GM23338 (cell line): ENCODE measurements at regions not wholly inside any gene's neighbourhood (a gene's known extent, or its start where the extent isn't known, plus 50 kb on each side); places are given as distances from the start of the nearest gene placed in this dataset.

ENCODE experiments used
- ATAC-seq: fragments of 200-7000 bp; cut with Tn5 transposase; 3 replicates; pipeline ENCODE4 v1.9.1; 2020
- DNase-seq: peaks from one replicate; pipeline ENCODE4 v3.0.0-alpha.2; 2015; ENCODE audit warnings: low spot score
- H2AFZ ChIP-seq: fragments of 200-600 bp; sonication (generic); 2 replicates; pipeline ENCODE4 v1.8.0; 2016; ENCODE audit warnings: antibody characterized with exemption, mild to moderate bottlenecking, moderate library complexity
- H3F3A ChIP-seq: fragments of 200-600 bp; sonication (generic); replicated peaks from 2 replicates; pipeline ENCODE4 v1.8.0; 2017; ENCODE audit warnings: antibody characterized with exemption, mixed run types, low read depth
- H3K27ac ChIP-seq: fragments of 200-600 bp; sonication (generic); 2 replicates; pipeline ENCODE4 v1.6.1; 2016; ENCODE audit warnings: low read depth
- H3K27me3 ChIP-seq: fragments of 200-600 bp; sonication (generic); 2 replicates; pipeline ENCODE4 v1.8.0; 2016; ENCODE audit warnings: mild to moderate bottlenecking, mixed run types, moderate library complexity; ENCODE audit not compliant: insufficient read depth
- H3K36me3 ChIP-seq: fragments of 200-600 bp; sonication (generic); 2 replicates; pipeline ENCODE4 v1.8.0; 2016; ENCODE audit warnings: mild to moderate bottlenecking; ENCODE audit not compliant: insufficient read depth
- H3K4me1 ChIP-seq: fragments of 200-600 bp; sonication (generic); 2 replicates; pipeline ENCODE4 v1.8.0; 2016; ENCODE audit warnings: mild to moderate bottlenecking, moderate library complexity; ENCODE audit not compliant: insufficient read depth
- H3K4me2 ChIP-seq: fragments of 200-600 bp; sonication (generic); 2 replicates; pipeline ENCODE4 v1.7.1; 2017; ENCODE audit warnings: mixed run types
- H3K4me3 ChIP-seq: fragments of 200-600 bp; sonication (generic); 2 replicates; pipeline ENCODE4 v1.6.1; 2016; ENCODE audit warnings: mixed run types
- H3K79me2 ChIP-seq: fragments of 200-600 bp; sonication (generic); replicated peaks from 2 replicates; pipeline ENCODE4 v1.8.0; 2017; ENCODE audit warnings: mild to moderate bottlenecking; ENCODE audit not compliant: insufficient read depth
- H3K9me2 ChIP-seq: fragments of 200-600 bp; sonication (generic); 2 replicates; pipeline ENCODE4 v1.8.0; 2017; ENCODE audit not compliant: insufficient read depth
- H4K20me1 ChIP-seq: fragments of 200-600 bp; sonication (generic); replicated peaks from 2 replicates; pipeline ENCODE4 v1.8.0; 2017; ENCODE audit warnings: mild to moderate bottlenecking; ENCODE audit not compliant: insufficient read depth
- H3K27ac Mint-ChIP-seq: 2 replicates; pipeline ENCODE4 v1.8.0; 2020; ENCODE audit warnings: inconsistent platforms, mild to moderate bottlenecking, moderate library complexity, mixed read lengths
- H3K27me3 Mint-ChIP-seq: 3 replicates; pipeline ENCODE4 v1.8.0; 2022; ENCODE audit warnings: low read depth, mild to moderate bottlenecking, moderate library complexity, mixed read lengths, inconsistent platforms; ENCODE audit not compliant: insufficient read depth, poor library complexity
- H3K36me3 Mint-ChIP-seq: 3 replicates; pipeline ENCODE4 v1.8.0; 2021; ENCODE audit warnings: low read depth, mild to moderate bottlenecking, inconsistent platforms, moderate library complexity, mixed read lengths
- H3K4me1 Mint-ChIP-seq: 3 replicates; pipeline ENCODE4 v1.8.0; 2020; ENCODE audit warnings: mild to moderate bottlenecking, inconsistent platforms, mixed read lengths
- H3K4me3 Mint-ChIP-seq: 3 replicates; pipeline ENCODE4 v1.8.0; 2021; ENCODE audit warnings: moderate library complexity, mild to moderate bottlenecking, inconsistent platforms, mixed read lengths
- H3K9me3 Mint-ChIP-seq: 3 replicates; pipeline ENCODE4 v1.8.0; 2020; ENCODE audit warnings: moderate library complexity, mild to moderate bottlenecking, inconsistent platforms, mixed read lengths
- CREB1 ChIP-seq: fragments of 250-450 bp; sonication (Bioruptor Pico); IDR thresholded peaks from 2 replicates; pipeline ENCODE4 v1.5.0; 2020; ENCODE audit warnings: low read depth, mild to moderate bottlenecking, moderate library complexity
- EZH2 ChIP-seq: fragments of 200-600 bp; sonication (generic); IDR thresholded peaks from one replicate; pipeline ENCODE4 v1.8.0; 2017; ENCODE audit warnings: antibody characterized with exemption, mild to moderate bottlenecking, low read depth; ENCODE audit not compliant: unreplicated experiment
- EZH2phosphoT487 ChIP-seq: fragments of 200-600 bp; sonication (generic); IDR thresholded peaks from one replicate; pipeline ENCODE4 v1.8.1; 2018; ENCODE audit warnings: antibody characterized with exemption; ENCODE audit not compliant: unreplicated experiment
- JUNB ChIP-seq: IDR thresholded peaks from one replicate; pipeline ENCODE4 v1.6.1; 2016; ENCODE audit warnings: antibody characterized with exemption; ENCODE audit not compliant: unreplicated experiment
- NANOG ChIP-seq: IDR thresholded peaks from 2 replicates; pipeline ENCODE4 v1.6.1; 2016; ENCODE audit warnings: antibody characterized with exemption, borderline replicate concordance
- POLR2AphosphoS5 ChIP-seq: IDR thresholded peaks from 2 replicates; pipeline ENCODE4 v1.6.1; 2016; ENCODE audit warnings: antibody characterized with exemption, low read depth
- STAT1 ChIP-seq: IDR thresholded peaks from one replicate; pipeline ENCODE4 v1.6.1; 2016; ENCODE audit warnings: antibody characterized with exemption; ENCODE audit not compliant: unreplicated experiment
- ZNF114 ChIP-seq: fragments of 250-450 bp; sonication (Bioruptor Pico); IDR thresholded peaks from 2 replicates; pipeline ENCODE4 v1.5.0; 2020; ENCODE audit warnings: mild to moderate bottlenecking, moderate library complexity
- ZNF331 ChIP-seq: fragments of 250-450 bp; sonication (Bioruptor Pico); IDR thresholded peaks from 2 replicates; pipeline ENCODE4 v1.5.0; 2020; ENCODE audit warnings: low read depth, mild to moderate bottlenecking, moderate library complexity
- ZNF462 ChIP-seq: fragments of 250-450 bp; sonication (Bioruptor Pico); IDR thresholded peaks from 2 replicates; pipeline ENCODE4 v1.5.0; 2020; ENCODE audit warnings: mild to moderate bottlenecking, moderate library complexity
- TF ChIP-seq, protein P1 (sequence below): IDR thresholded peaks from 2 replicates; pipeline ENCODE4 v1.6.1; 2016; ENCODE audit warnings: antibody characterized with exemption
- TF ChIP-seq, protein P2 (sequence below), 2 experiments: fragments of 200-600 bp in 1 of 2; sonication (generic) in 1 of 2; conservative IDR thresholded peaks; 2 replicates each; pipeline versions ENCODE4 v1.5.1 to v1.6.1; 2016 to 2017; ENCODE audit warnings: antibody characterized with exemption in 2 of 2, low read depth in 2 of 2, mild to moderate bottlenecking in 2 of 2, moderate library complexity in 1 of 2
- TF ChIP-seq, protein P3 (sequence below): IDR thresholded peaks from one replicate; pipeline ENCODE4 v1.6.1; 2018; ENCODE audit warnings: antibody characterized with exemption; ENCODE audit not compliant: unreplicated experiment

DNA sequence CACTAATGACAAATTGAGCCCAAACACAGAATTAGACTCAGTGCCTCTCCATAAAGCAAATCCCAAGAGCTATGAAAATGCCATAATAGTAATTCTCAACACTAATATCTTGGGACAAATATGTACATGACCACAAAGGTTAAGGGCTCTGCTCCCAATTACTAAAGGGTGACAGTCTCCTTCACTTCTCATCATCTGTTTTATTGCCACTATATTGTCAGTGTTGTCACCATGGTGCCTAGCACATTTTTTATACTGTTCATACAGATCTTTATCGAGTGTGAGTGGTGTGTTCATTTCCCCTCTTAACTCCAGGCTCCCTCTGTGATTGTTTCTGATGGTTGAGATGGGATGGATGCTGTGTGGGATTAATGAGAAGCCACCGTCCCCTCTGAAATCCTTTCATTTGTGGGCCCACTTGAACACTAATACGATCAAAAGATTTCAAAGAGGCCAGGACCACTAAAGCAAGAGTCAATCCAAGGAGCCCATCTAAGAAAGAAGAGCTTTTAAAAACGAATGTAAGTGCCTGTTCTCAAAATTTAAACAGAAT is 277.7 kb downstream of the GXYLT1 start:
- Histone ChIP-seq H3K4me3 (no peak overlapping the region), H4K20me1 (no peaks in the 10 kb centered on the region), H3K9me2 (no peaks in the 10 kb centered on the region), H3F3A (no peaks in the 10 kb centered on the region), H3K36me3 (no peaks in the 10 kb centered on the region), H3K79me2 (no peaks in the 10 kb centered on the region), H2AFZ (no peak overlapping the region), H3K27me3 (no peaks in the 10 kb centered on the region), H3K4me2 (no peak overlapping the region), H3K4me1 (no peaks in the 10 kb centered on the region), H3K27ac (no peak overlapping the region)
- H3K9me3 Mint-ChIP-seq = peaks cover 3% of the 10 kb centered on the region; the same call in 2 of the 3 replicates
- DNase-seq = no peak
- H3K4me3 Mint-ChIP-seq = no peak overlapping the region
- no peaks in the 10 kb centered on the region for H3K27me3 Mint-ChIP-seq
- no peak overlapping the region for H3K27ac Mint-ChIP-seq
- ATAC-seq = no peak
- no peaks in the 10 kb centered on the region for H3K36me3 Mint-ChIP-seq
- no peak for TF ChIP-seq EZH2
- TF ChIP-seq, protein P1, sequence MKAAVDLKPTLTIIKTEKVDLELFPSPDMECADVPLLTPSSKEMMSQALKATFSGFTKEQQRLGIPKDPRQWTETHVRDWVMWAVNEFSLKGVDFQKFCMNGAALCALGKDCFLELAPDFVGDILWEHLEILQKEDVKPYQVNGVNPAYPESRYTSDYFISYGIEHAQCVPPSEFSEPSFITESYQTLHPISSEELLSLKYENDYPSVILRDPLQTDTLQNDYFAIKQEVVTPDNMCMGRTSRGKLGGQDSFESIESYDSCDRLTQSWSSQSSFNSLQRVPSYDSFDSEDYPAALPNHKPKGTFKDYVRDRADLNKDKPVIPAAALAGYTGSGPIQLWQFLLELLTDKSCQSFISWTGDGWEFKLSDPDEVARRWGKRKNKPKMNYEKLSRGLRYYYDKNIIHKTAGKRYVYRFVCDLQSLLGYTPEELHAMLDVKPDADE = no peak
- no peak for TF ChIP-seq STAT1
- TF ChIP-seq EZH2phosphoT487 = no peak
- TF ChIP-seq NANOG = no peak
- no peak for TF ChIP-seq JUNB
- TF ChIP-seq ZNF462 = no peak
- no peak for TF ChIP-seq ZNF114 (CRISPR knock-in tag)
- TF ChIP-seq ZNF331 (CRISPR knock-in tag) = no peak
- no peak for TF ChIP-seq CREB1 (CRISPR knock-in tag)
- TF ChIP-seq, protein P2, sequence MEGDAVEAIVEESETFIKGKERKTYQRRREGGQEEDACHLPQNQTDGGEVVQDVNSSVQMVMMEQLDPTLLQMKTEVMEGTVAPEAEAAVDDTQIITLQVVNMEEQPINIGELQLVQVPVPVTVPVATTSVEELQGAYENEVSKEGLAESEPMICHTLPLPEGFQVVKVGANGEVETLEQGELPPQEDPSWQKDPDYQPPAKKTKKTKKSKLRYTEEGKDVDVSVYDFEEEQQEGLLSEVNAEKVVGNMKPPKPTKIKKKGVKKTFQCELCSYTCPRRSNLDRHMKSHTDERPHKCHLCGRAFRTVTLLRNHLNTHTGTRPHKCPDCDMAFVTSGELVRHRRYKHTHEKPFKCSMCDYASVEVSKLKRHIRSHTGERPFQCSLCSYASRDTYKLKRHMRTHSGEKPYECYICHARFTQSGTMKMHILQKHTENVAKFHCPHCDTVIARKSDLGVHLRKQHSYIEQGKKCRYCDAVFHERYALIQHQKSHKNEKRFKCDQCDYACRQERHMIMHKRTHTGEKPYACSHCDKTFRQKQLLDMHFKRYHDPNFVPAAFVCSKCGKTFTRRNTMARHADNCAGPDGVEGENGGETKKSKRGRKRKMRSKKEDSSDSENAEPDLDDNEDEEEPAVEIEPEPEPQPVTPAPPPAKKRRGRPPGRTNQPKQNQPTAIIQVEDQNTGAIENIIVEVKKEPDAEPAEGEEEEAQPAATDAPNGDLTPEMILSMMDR (conservative IDR thresholded peaks at IDR 0.05; ENCODE audit: low read depth in 2 of 2) = no peak
- TF ChIP-seq, protein P3, sequence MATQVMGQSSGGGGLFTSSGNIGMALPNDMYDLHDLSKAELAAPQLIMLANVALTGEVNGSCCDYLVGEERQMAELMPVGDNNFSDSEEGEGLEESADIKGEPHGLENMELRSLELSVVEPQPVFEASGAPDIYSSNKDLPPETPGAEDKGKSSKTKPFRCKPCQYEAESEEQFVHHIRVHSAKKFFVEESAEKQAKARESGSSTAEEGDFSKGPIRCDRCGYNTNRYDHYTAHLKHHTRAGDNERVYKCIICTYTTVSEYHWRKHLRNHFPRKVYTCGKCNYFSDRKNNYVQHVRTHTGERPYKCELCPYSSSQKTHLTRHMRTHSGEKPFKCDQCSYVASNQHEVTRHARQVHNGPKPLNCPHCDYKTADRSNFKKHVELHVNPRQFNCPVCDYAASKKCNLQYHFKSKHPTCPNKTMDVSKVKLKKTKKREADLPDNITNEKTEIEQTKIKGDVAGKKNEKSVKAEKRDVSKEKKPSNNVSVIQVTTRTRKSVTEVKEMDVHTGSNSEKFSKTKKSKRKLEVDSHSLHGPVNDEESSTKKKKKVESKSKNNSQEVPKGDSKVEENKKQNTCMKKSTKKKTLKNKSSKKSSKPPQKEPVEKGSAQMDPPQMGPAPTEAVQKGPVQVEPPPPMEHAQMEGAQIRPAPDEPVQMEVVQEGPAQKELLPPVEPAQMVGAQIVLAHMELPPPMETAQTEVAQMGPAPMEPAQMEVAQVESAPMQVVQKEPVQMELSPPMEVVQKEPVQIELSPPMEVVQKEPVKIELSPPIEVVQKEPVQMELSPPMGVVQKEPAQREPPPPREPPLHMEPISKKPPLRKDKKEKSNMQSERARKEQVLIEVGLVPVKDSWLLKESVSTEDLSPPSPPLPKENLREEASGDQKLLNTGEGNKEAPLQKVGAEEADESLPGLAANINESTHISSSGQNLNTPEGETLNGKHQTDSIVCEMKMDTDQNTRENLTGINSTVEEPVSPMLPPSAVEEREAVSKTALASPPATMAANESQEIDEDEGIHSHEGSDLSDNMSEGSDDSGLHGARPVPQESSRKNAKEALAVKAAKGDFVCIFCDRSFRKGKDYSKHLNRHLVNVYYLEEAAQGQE = no peak
- TF ChIP-seq POLR2AphosphoS5 = no peak
- H3K4me1 Mint-ChIP-seq = peaks cover 5% of the 10 kb centered on the region
